Breast epithelium (tissue), 4 donors: ENCODE measurements at regions not wholly inside any gene's neighbourhood (a gene's known extent, or its start where the extent isn't known, plus 50 kb on each side); places are given as distances from the start of the nearest gene placed in this dataset.
"Not testable (repeated sequence)": the region's sequence is repeated elsewhere in the genome, so short reads cannot be mapped to it uniquely, and the experiment has no call there.

Experiments used
- DNase-seq, 2 donors: peaks; one replicate each; pipeline ENCODE4 v3.0.0-alpha.2; 2019; ENCODE audit warnings: low spot score in 2 of 2
- H3K27ac ChIP-seq, 2 donors: fragments of 200-600 bp; sonication (generic) in 1 of 2; one replicate each; pipeline ENCODE4 v1.5.1; 2016 to 2019; ENCODE audit warnings: mild to moderate bottlenecking in 1 of 2
- H3K27me3 ChIP-seq, 2 donors: fragments of 200-600 bp; sonication (generic) in 1 of 2; one replicate each; pipeline versions ENCODE4 v1.5.1 to v1.6.0; 2017 to 2019; ENCODE audit warnings: control low read depth in 1 of 2, mild to moderate bottlenecking in 1 of 2
- H3K36me3 ChIP-seq: fragments of 200-600 bp; one replicate; pipeline ENCODE4 v1.5.1; 2019
- H3K4me1 ChIP-seq, 2 donors: fragments of 200-600 bp; sonication (generic); one replicate each; pipeline ENCODE4 v1.5.1; 2016 to 2019; ENCODE audit warnings: control low read depth in 1 of 2
- H3K4me3 ChIP-seq, 3 donors: fragments of 200-600 bp; sonication (generic); 1 replicate in 2 of 3; 2 replicates in 1 of 3; pipeline ENCODE4 v1.5.1; 2016 to 2019; ENCODE audit warnings: mild to moderate bottlenecking in 3 of 3, moderate library complexity in 2 of 3
- H3K9me3 ChIP-seq, 2 donors: fragments of 200-600 bp; sonication (generic) in 1 of 2; one replicate each; pipeline ENCODE4 v1.5.1; 2016 to 2019; ENCODE audit warnings: control low read depth in 1 of 2
- POLR2A ChIP-seq: fragments of 450-650 bp; IDR thresholded peaks from one replicate; pipeline ENCODE4 v1.6.1; 2016; ENCODE audit warnings: antibody characterized with exemption, mild to moderate bottlenecking, moderate library complexity
- POLR2AphosphoS5 ChIP-seq, 3 donors: sonication (generic); formaldehyde crosslinking; IDR thresholded peaks; one replicate each; pipeline ENCODE4 v1.6.1; 2017; ENCODE audit warnings: antibody characterized with exemption in 3 of 3
- intact Hi-C: fragments of 100-400 bp; cut with DNase I; formaldehyde crosslinking; loops from one replicate; pipeline ENCODE4 v1.15.1; 2023; ENCODE audit warnings: low total_unique reads
- TF ChIP-seq, protein P1 (sequence below), 3 donors: fragments of 450-650 bp; IDR thresholded peaks; one replicate each; pipeline ENCODE4 v1.5.1; 2016 to 2017; ENCODE audit warnings: antibody characterized with exemption in 3 of 3, mild to moderate bottlenecking in 3 of 3, moderate library complexity in 3 of 3

DNA sequence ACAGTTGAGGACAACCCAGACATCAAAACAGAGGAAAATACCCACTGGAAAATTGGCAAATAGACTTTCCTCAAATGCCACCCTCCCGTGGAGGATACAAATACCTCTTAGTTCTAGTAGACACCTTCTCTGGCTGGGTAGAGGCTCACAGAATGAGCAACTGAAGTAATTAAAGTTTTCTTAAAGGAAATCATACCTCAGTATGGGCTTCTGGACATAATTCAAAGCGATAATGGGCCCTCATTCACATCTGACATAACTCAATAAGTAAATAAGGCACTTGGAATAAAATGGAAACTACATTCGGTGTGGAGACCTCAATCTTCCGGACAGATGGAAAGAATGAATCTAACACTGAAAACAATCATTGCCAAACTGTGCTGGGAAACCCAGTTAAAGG is 115.2 kb upstream of the PLCL2 start:
- H3K9me3 ChIP-seq, result no peaks in the 10 kb centered on the region
- H3K27ac ChIP-seq, result no peak overlapping the region
- intact Hi-C loops, result no loop called here
- no peaks in the 10 kb centered on the region for H3K27me3 ChIP-seq
- no peak for DNase-seq
- no peaks in the 10 kb centered on the region for H3K4me1 ChIP-seq
- no peaks in the 10 kb centered on the region for H3K36me3 ChIP-seq
- H3K4me3 ChIP-seq, result no peak overlapping the region
- TF ChIP-seq POLR2A (no peak), POLR2AphosphoS5 (IDR thresholded peaks at IDR 0.05) (no peak)
- TF ChIP-seq, protein P1, sequence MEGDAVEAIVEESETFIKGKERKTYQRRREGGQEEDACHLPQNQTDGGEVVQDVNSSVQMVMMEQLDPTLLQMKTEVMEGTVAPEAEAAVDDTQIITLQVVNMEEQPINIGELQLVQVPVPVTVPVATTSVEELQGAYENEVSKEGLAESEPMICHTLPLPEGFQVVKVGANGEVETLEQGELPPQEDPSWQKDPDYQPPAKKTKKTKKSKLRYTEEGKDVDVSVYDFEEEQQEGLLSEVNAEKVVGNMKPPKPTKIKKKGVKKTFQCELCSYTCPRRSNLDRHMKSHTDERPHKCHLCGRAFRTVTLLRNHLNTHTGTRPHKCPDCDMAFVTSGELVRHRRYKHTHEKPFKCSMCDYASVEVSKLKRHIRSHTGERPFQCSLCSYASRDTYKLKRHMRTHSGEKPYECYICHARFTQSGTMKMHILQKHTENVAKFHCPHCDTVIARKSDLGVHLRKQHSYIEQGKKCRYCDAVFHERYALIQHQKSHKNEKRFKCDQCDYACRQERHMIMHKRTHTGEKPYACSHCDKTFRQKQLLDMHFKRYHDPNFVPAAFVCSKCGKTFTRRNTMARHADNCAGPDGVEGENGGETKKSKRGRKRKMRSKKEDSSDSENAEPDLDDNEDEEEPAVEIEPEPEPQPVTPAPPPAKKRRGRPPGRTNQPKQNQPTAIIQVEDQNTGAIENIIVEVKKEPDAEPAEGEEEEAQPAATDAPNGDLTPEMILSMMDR (IDR thresholded peaks at IDR 0.05), result no peak

DNA sequence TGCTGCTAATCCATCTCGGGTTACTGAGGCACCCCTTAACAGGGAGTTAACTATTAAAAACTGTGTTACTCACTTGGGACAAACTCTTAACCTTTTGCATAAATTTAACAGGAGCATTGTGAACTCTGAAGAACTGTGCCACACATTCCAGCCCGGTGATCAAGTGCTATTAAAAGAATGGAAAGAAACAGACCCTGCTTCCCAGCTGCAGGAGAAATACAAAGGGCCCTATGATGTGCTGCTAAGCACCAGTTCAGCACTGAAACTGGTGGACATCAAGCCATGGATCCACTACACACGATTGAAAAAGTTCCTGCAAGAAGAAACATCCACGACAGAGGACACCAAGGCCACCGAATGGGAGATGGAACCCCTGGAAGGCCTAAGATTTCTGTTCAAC is 114.7 kb upstream of the PLCL2 start:
- no peak overlapping the region for H3K27ac ChIP-seq
- intact Hi-C loops, result no loop called here
- no peak overlapping the region for H3K4me3 ChIP-seq

DNA sequence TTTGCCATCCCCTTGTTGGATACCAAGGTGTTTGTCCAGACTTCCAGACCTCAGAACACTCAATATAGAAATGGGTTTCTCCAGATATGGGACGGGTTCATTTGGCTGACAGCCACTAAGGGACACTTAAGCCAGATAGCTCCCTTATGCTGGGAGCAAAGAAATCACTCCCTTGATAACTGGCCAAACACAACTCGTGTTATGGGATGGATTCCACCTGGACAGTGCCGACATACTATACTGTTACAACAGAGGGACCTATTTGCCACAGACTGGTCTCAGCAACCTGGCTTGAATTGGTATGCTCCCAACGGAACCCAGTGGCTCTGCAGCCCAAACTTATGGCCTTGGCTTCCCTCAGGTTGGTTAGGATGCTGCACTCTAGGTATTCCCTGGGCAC is 114.0 kb upstream of the PLCL2 start:
- intact Hi-C loops, result no loop called here
- TF ChIP-seq POLR2A (no peak), POLR2AphosphoS5 (IDR thresholded peaks at IDR 0.05) (no peak)
- TF ChIP-seq, protein P1 (IDR thresholded peaks at IDR 0.05), result no peak
- Histone ChIP-seq H3K4me1 (no peaks in the 10 kb centered on the region), H3K27ac (no peak overlapping the region), H3K4me3 (no peak overlapping the region), H3K9me3 (no peaks in the 10 kb centered on the region), H3K27me3 (no peaks in the 10 kb centered on the region), H3K36me3 (no peaks in the 10 kb centered on the region)
- no peak for DNase-seq

More for the DNA sequence above, 114.7 kb upstream of the PLCL2 start:
- H3K9me3 ChIP-seq, result no peaks in the 10 kb centered on the region
- DNase-seq, result no peak
- no peak for TF ChIP-seq POLR2AphosphoS5 (IDR thresholded peaks at IDR 0.05)
- TF ChIP-seq POLR2A, result no peak
- TF ChIP-seq, protein P1 (IDR thresholded peaks at IDR 0.05), result no peak
- H3K27me3 ChIP-seq, result no peaks in the 10 kb centered on the region
- H3K36me3 ChIP-seq, result no peaks in the 10 kb centered on the region
- no peaks in the 10 kb centered on the region for H3K4me1 ChIP-seq

DNA sequence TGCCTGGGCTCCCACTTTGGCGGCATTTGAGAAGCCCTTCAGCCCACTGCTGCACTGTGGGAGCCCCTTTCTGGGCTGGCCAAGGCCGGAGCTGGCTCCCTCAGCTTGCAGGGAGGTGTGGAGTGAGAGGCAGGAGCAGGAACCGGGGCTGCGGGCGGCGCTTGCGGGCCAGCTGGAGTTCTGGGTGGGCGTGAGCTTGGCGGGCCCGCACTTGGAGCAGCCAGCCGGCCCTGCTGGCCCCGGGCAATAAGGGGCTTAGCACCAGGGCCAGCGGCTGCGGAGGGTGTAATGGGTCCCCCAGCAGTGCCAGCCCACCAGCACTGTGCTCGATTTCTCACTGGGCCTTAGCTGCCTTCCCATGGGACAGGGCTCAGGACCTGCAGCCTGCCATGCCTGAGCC is 111.2 kb upstream of the PLCL2 start:
- H3K36me3 ChIP-seq, H3K27ac ChIP-seq, H3K4me3 ChIP-seq, H3K4me1 ChIP-seq, DNase-seq, H3K9me3 ChIP-seq, H3K27me3 ChIP-seq, intact Hi-C loops: not testable (repeated sequence)

DNA sequence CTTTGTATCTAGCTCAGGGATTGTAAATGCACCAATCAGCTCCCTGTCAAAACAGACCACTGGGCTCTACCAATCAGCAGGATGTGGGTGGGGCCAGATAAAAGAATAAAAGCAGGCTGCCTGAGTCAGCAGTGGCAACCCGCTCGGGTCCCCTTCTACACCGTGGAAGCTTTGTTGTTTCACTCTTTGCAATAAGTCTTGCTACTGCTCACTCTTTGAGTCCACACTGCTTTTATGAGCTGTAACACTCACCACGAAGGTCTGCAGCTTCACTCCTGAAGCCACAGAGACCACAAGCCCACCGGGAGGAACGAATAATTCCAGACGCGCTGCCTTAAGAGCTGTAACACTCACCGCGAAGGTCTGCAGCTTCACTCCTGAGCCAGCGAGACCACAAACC is 110.2 kb upstream of the PLCL2 start:
- H3K9me3 ChIP-seq, H3K27me3 ChIP-seq, H3K27ac ChIP-seq, H3K4me1 ChIP-seq, H3K36me3 ChIP-seq, intact Hi-C loops, H3K4me3 ChIP-seq, DNase-seq: not testable (repeated sequence)

DNA sequence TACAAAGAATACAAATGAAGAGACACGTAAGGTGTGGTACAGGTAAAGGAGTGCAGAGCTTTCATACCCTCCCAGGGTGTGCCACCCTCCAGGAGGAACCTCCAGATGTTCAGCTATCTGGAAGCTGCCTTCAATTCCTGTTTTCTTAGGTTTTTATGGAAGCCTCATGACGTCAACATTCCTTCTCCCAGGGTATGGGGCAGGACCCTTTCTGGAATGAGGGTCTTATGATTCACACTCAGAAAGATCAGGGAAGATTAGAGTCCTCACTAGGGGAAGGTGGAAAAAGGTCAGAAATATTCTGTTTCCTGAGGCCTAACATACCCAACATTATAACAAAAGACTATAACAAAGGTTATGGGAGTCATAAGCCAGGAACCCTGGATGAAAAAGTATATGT is 99.8 kb upstream of the PLCL2 start:
- H3K36me3 ChIP-seq, result no peaks in the 10 kb centered on the region
- DNase-seq, result no peak
- no peaks in the 10 kb centered on the region for H3K4me1 ChIP-seq
- H3K4me3 ChIP-seq, result no peak overlapping the region
- no peaks in the 10 kb centered on the region for H3K27me3 ChIP-seq
- intact Hi-C loops, result no loop called here
- no peaks in the 10 kb centered on the region for H3K9me3 ChIP-seq
- H3K27ac ChIP-seq, result no peak overlapping the region
- TF ChIP-seq POLR2AphosphoS5 (IDR thresholded peaks at IDR 0.05) (no peak), POLR2A (no peak)
- TF ChIP-seq, protein P1 (IDR thresholded peaks at IDR 0.05), result no peak
